ENCODE measurements at regions not wholly inside any gene's neighbourhood (a gene's known extent, or its start where the extent isn't known, plus 50 kb on each side); places are given as distances from the start of the nearest gene placed in this dataset.

- TF ChIP-seq USF1 (IDR thresholded peaks at IDR 0.05) = no peak
- TF ChIP-seq ZBTB7A (IDR thresholded peaks at IDR 0.05; ENCODE audit: low read depth) = no peak
- TF ChIP-seq FOXM1 (IDR thresholded peaks at IDR 0.05; ENCODE audit: borderline replicate concordance, low read depth) = no peak
- no peak for TF ChIP-seq RAD21 (IDR thresholded peaks at IDR 0.05; ENCODE audit: low read depth)
- TF ChIP-seq YY1 (IDR thresholded peaks at IDR 0.05; ENCODE audit: low read depth) = no peak
- no peak for TF ChIP-seq EGR1 (IDR thresholded peaks at IDR 0.05)
- no peak for TF ChIP-seq REST (IDR thresholded peaks at IDR 0.05; ENCODE audit: low read depth)
- no peak for TF ChIP-seq EP300 (IDR thresholded peaks at IDR 0.05; ENCODE audit: borderline replicate concordance)
- TF ChIP-seq CREB1 (IDR thresholded peaks at IDR 0.05; ENCODE audit: low read depth) = no peak
- TF ChIP-seq NFIC (IDR thresholded peaks at IDR 0.05) = no peak
- no peak for TF ChIP-seq TAF1 (IDR thresholded peaks at IDR 0.05; ENCODE audit: low read depth)
- no peak for TF ChIP-seq CEBPB (IDR thresholded peaks at IDR 0.05)
- no peak for TF ChIP-seq TCF12 (IDR thresholded peaks at IDR 0.05; ENCODE audit: low read depth)
- TF ChIP-seq MAX (IDR thresholded peaks at IDR 0.05) = no peak
- TF ChIP-seq TEAD4 (IDR thresholded peaks at IDR 0.05) = no peak
Measured at GRCh38 chr2:176658708-176659107, 389.5 kb downstream of the MTX2 start.

GRCh38 chr2:176662753-176663152 is 393.5 kb downstream of the MTX2 start:
- TF ChIP-seq FOXM1 (IDR thresholded peaks at IDR 0.05; ENCODE audit: borderline replicate concordance, low read depth) (no peak), ZBTB7A (IDR thresholded peaks at IDR 0.05; ENCODE audit: low read depth) (no peak), TAF1 (IDR thresholded peaks at IDR 0.05; ENCODE audit: low read depth) (no peak), CREB1 (IDR thresholded peaks at IDR 0.05; ENCODE audit: low read depth) (no peak), TCF12 (IDR thresholded peaks at IDR 0.05; ENCODE audit: low read depth) (no peak), EGR1 (IDR thresholded peaks at IDR 0.05) (no peak), RAD21 (IDR thresholded peaks at IDR 0.05; ENCODE audit: low read depth) (no peak), MAX (IDR thresholded peaks at IDR 0.05) (no peak), CEBPB (IDR thresholded peaks at IDR 0.05) (no peak), REST (IDR thresholded peaks at IDR 0.05; ENCODE audit: low read depth) (no peak), EP300 (IDR thresholded peaks at IDR 0.05; ENCODE audit: borderline replicate concordance) (no peak), TEAD4 (IDR thresholded peaks at IDR 0.05) (no peak), USF1 (IDR thresholded peaks at IDR 0.05) (no peak), YY1 (IDR thresholded peaks at IDR 0.05; ENCODE audit: low read depth) (no peak), NFIC (IDR thresholded peaks at IDR 0.05) (no peak)

GRCh38 chr2:176664478-176664877 is 395.2 kb downstream of the MTX2 start:
- TF ChIP-seq RAD21 (IDR thresholded peaks at IDR 0.05; ENCODE audit: low read depth) (no peak), CREB1 (IDR thresholded peaks at IDR 0.05; ENCODE audit: low read depth) (no peak), NFIC (IDR thresholded peaks at IDR 0.05) (no peak), USF1 (IDR thresholded peaks at IDR 0.05) (no peak), CEBPB (IDR thresholded peaks at IDR 0.05) (no peak), EP300 (IDR thresholded peaks at IDR 0.05; ENCODE audit: borderline replicate concordance) (no peak), FOXM1 (IDR thresholded peaks at IDR 0.05; ENCODE audit: borderline replicate concordance, low read depth) (no peak), TCF12 (IDR thresholded peaks at IDR 0.05; ENCODE audit: low read depth) (no peak), REST (IDR thresholded peaks at IDR 0.05; ENCODE audit: low read depth) (no peak), TAF1 (IDR thresholded peaks at IDR 0.05; ENCODE audit: low read depth) (no peak), MAX (IDR thresholded peaks at IDR 0.05) (no peak), EGR1 (IDR thresholded peaks at IDR 0.05) (no peak), YY1 (IDR thresholded peaks at IDR 0.05; ENCODE audit: low read depth) (no peak), ZBTB7A (IDR thresholded peaks at IDR 0.05; ENCODE audit: low read depth) (no peak), TEAD4 (IDR thresholded peaks at IDR 0.05) (no peak)
